CD1c-positive myeloid dendritic cell (primary cell): ENCODE measurements at regions not wholly inside any gene's neighbourhood (a gene's known extent, or its start where the extent isn't known, plus 50 kb on each side); places are given as distances from the start of the nearest gene placed in this dataset.
"Not testable (repeated sequence)": the region's sequence is repeated elsewhere in the genome, so short reads cannot be mapped to it uniquely, and the experiment has no call there.

Experiments used
- DNase-seq: peaks from one replicate; pipeline ENCODE4 v3.0.0-alpha.2; 2016; ENCODE audit errors: extremely low spot score

GRCh38 chr11:21723678-21724077 is 469.2 kb upstream of the ANO5 start:
- DNase-seq, result no peak

GRCh38 chr11:21727102-21727501 is 465.8 kb upstream of the ANO5 start:
- DNase-seq, result no peak

- no peak for DNase-seq
Observed at GRCh38 chr11:21736404-21736803, 456.5 kb upstream of the ANO5 start.

- DNase-seq, result not testable (repeated sequence)
Observed at GRCh38 chr11:21752475-21753243, 440.2 kb upstream of the ANO5 start.

GRCh38 chr11:21753244-21753767 is 439.6 kb upstream of the ANO5 start:
- not testable (repeated sequence) for DNase-seq

- DNase-seq, result no peak
Observed at GRCh38 chr11:21761000-21761399, 431.9 kb upstream of the ANO5 start.

- no peak for DNase-seq
Observed at GRCh38 chr11:21768388-21768787, 424.5 kb upstream of the ANO5 start.

GRCh38 chr11:21769188-21769587 is 423.7 kb upstream of the ANO5 start:
- no peak for DNase-seq

- DNase-seq, result no peak
Observed at GRCh38 chr11:21771097-21771496, 421.8 kb upstream of the ANO5 start.

GRCh38 chr11:21774212-21774611 is 418.7 kb upstream of the ANO5 start:
- no peak for DNase-seq

- DNase-seq, result no peak
Observed at GRCh38 chr11:21775911-21776310, 417.0 kb upstream of the ANO5 start.

- DNase-seq, result no peak
Observed at GRCh38 chr11:21783954-21784353, 408.9 kb upstream of the ANO5 start.

- DNase-seq, result no peak
Observed at GRCh38 chr11:21785351-21785750, 407.5 kb upstream of the ANO5 start.

GRCh38 chr11:21794306-21794705 is 398.6 kb upstream of the ANO5 start:
- no peak for DNase-seq

GRCh38 chr11:21798216-21798615 is 394.7 kb upstream of the ANO5 start:
- no peak for DNase-seq

- not testable (repeated sequence) for DNase-seq
Observed at GRCh38 chr11:21804523-21804922, 388.4 kb upstream of the ANO5 start.

GRCh38 chr11:21806508-21806907 is 386.4 kb upstream of the ANO5 start:
- DNase-seq, result no peak

- no peak for DNase-seq
Observed at GRCh38 chr11:21806947-21807346, 385.9 kb upstream of the ANO5 start.

GRCh38 chr11:21807350-21807749 is 385.5 kb upstream of the ANO5 start:
- no peak for DNase-seq

GRCh38 chr11:21810650-21811049 is 382.2 kb upstream of the ANO5 start:
- no peak for DNase-seq

- no peak for DNase-seq
Observed at GRCh38 chr11:21811572-21811971, 381.3 kb upstream of the ANO5 start.

GRCh38 chr11:21814169-21814568 is 378.7 kb upstream of the ANO5 start:
- DNase-seq, result no peak

GRCh38 chr11:21817696-21818095 is 375.2 kb upstream of the ANO5 start:
- no peak for DNase-seq

- DNase-seq, result no peak
Observed at GRCh38 chr11:21820176-21820575, 372.7 kb upstream of the ANO5 start.
